ENCODE measurements at regions not wholly inside any gene's neighbourhood (a gene's known extent, or its start where the extent isn't known, plus 50 kb on each side); places are given as distances from the start of the nearest gene placed in this dataset.

DNA sequence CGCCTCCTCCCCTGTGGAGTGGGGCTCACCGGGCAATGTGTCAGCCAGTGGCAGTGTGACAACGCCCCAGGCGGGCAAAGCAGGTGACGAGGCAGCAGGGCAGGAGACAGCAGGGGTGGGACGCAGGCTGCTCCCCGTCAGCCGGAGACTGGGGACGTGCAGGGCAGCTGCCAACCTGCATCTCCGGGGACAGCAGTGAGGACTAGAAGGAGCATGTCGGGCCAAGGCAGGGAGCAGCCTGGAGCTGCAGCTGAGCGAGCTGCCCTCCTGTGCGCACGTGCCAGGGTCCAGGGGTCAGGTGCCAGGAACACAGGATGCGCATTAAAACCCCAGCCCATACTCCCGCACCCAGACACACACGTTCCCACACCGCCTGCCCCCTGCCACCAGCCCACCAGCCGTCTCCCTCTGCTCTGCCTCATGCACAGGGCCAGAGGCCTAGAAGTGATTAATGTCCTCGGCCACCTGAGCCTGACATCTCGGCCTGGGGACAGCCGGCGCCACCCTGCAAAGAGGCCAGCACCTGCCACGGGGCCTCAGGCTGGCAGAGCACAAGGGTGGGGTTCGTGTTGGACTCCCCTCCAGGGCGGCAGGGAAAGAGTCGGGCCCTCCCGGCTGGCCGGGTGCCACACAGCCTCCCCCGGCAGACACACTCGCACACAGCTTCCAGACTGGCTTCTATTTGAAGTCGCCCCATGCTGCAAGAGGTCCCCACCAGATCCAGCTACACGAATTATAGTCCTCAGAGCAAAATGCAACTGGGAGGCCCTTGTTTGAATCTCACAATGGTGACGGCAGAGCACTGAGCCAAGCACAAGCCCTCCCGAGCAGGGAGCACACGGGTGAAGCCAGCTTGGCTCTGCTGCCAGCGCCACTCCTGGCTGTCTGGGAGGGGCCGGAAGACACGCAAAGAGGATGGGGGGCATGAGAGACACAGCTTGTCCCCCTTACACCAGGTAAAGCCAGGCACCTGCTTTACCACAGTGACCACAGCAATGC lies 90.4 kb downstream of the RBFOX3 start:
- no peak for DNase-seq

DNA sequence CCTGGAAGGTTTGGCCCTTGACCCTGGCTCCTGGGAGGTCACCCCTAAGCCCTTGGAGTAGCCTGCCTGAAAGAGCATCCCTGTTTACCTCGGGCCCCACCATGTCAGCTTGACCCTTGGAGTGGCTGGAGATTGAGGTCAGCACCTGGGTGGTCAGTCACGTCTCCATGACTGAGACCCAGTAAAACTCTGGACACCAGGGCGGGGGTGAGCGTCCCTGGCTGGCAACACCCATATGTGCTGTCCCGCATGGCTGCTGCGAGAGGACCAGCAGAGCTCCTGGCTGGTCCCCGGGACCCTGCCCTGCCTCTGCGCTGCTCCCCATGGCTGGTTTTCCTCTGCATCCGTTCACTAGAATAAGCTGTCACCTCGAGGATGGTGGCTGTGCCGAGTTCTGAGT lies 91.2 kb downstream of the RBFOX3 start:
- no peak for DNase-seq

DNA sequence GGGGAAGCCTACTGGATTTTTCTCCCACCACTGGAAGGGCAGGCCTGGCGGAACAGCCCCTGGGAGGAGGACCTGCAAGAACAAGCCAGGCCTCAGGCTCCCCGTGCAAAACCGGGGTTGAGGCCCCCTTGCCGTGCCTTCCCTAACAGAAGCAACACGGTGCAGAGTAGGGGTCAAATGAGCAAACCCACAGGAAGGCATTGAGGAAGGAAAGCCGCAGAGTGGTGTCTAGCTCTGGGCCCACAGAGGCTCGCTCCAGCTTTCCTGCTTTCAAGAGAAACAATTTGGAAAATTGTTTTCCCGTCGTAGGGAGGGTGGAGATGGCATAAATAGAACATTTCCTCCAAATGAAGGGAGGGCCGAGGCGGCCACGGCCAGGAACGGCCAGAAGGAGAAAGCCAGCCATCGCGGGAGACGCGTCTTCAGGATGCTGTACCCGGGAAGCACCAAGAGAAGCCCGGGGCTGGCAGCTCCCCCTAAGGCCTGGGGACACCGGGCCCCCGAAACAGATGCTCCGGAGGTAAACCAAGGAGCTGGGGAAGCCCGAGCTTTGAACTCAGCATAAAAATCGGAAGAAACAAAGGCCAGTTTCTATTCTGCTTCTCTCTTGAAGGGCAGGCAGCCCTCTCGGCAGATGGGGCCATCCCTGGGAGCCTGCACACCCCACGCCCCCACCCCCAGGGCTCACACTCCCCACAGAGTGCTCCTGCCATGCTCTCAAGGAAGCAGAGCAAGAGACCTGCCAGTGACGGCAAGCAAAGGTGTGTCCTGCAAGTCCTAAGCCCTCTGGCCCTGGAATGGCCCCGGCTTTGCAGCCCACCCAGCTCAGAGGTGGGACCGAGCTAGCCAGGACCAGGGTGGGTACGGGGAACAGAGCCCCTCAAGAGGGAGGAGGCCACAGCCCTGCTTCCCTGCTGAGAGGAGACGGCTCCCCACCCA lies 92.0 kb downstream of the RBFOX3 start:
- DNase-seq = no peak

DNA sequence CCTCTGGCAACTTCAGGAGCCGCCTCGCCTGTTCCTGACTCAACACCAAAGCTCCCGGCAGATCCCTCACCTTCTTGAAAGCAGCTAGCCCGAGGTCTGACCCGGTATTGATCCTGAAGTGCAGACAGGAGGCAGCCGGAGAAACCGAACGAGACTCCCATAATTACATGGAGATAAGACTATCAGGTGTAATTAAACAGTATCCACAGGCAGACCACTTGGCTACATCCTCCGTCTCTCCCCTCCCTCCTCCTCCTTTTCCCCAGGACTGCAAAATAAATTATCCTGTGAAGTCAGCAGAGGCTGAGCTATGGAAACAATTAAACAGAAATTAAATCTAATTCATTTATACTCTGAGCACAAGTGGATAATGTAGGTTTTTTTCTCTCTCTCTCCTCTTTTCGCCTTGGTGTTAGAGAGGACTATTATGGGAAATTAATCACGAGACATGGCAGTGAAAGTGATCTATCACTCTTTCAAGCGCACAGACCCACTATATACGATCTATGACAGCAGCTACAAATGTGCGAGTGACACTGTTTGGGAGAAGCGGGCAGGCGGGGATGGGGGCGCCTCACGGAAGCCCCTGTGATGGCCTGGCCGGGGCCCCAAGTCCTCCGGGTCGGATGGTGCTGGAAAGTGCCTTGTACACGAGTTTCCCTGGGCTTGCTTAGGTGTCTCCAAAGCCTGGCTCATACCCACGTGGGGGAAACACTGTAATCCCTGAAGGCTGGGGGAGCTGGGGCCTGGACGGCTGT lies 92.8 kb downstream of the RBFOX3 start:
- DNase-seq = no peak

DNA sequence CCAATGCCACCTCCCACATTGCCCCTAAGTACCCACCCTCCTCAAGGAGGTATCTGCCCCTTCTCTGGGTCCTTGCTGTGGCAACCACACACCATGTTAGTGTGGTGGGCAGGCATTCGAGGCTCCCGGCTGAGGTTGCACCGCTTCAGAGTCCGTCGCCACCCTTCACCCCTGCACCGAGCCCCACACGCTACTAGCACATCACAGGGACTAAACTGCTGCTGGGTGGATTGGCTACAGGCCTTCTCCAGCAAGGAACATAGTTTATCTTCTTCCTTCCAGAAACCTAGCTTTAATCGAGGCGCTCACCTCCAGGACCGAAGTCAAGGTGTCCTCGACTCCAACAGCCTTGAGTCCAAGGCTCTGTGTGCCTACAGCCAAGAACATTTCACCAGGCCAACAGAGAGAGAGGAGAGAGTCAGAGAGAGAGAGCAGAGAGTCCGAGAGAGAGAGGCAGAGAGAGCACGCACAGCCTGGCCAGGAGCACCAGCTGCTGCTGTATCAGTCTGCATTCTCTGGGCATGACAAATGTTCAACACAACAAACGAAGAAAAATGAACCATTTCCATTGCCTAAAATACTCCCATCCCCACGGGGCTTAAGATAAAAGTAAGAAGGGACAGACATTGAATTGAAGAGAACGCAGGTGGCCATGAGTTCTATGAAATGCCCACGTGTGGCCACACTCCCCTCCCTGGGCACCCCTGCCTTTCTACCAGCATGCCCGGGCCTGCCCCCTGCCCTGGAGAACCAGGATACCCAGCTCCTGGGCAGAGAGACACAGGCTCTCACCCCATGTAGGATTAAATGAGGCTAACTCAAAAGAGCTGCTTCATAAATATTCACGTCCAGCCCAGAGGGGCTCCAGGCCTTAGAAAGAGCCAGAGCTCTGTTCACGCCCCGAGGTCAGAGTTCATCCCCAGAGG lies 94.9 kb downstream of the RBFOX3 start:
- DNase-seq = no peak

DNA sequence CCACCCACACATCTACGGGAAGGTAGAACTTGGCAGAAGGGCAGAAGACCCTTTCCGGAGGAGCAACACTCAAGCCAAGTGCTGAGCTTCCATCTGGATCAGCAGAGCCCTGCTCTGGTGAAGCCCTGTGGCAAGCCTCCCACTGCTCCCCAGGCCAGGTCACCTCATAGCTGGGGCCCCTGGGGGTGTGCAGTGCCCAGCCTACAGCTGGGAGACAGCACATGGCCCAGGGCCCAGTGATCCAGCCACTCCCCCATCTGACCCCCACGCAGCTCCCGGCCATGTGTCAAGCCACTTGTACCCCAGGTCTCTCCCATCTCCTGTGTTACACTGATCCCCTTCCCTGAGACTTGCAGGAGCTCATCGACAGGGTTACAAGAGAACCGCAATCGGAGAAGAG lies 95.7 kb downstream of the RBFOX3 start:
- DNase-seq = no peak

DNA sequence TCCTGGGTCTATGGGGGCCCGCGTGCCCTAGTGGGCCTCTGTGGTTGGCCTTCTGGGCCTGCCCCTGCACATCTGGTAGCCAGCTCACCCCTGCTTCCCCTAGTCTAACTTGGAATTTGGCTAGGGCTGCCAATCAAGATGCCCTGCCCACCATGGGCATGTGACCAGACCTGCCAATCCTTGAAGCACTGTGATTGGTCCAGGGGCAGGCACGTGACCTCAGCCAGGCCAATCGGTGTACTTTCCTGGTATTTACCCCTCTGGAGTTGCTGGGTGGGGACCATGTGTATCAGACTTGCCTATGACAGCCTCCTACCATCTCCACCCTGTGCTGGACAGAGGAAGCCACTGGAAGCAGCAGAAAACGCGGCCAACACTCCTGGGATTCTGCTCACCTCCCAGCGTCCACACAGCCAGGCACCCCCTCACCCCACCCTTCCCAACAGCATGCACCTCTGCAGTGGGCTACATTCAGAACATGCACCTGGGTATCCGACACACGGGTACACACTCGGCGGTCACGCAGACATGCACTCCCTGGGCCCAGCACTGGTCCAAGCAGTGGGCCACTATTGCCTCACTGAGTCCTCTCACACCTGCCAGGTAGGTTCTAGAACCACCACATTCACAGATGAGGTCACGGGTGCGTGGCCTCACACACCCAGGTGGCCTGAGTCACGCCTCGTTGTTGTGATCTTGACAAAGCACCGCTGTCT lies 96.9 kb downstream of the RBFOX3 start:
- no peak for DNase-seq

DNA sequence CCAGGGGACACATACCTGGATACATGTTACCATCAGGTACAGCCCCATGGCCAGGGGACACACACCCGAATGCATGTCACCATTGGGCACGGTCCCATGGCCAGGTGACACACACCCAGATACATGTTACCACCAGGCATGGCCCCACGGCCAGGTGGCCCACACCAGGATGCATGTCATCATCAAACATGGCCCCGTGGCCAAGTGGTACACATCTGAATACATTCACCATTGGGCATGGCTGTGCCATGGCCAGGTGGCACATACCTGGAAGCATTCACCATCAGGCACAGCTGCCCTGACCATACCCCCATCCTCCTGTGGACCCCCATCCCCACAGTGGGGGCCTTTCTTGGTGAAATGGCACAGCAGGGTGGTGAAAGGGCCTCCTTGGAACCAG lies 97.6 kb downstream of the RBFOX3 start:
- no peak for DNase-seq

DNA sequence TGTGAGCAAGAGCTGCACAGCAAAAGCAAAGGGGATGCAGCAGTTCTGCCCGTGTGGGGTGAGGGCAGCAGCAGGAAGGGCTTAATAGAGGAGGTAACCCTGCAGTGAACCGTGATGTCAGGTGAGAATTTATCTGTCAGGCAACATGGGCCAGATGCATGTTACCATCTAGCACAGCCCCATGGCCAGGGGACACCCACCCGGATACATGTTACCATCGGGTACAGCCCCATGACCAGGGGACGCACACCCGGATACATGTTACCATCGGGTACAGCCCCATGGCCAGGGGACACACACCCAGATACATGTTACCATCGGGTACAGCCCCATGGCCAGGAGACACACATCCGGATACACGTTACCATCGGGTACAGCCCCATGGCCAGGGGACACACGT lies 99.4 kb downstream of the RBFOX3 start:
- no peak for DNase-seq

DNA sequence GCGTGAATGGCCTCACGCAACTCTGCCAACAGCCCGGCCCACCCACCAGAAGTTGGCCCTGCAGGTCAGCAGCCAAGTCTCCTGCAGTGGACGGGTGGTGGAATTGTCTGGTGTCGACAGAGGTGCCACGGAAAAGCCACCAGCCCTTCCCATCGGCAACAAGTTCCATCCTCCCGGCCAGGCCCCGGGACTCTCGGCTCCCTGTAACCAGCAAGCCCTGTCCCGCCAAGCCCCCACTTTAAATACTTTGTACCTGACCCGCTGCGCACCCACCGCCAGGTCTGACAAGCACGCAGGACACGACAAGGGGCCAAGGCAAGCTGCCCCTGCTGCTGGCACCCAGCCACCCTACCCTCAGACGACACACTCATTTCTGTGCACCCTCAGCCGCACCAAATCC lies 100.8 kb downstream of the RBFOX3 start:
- DNase-seq = no peak

DNA sequence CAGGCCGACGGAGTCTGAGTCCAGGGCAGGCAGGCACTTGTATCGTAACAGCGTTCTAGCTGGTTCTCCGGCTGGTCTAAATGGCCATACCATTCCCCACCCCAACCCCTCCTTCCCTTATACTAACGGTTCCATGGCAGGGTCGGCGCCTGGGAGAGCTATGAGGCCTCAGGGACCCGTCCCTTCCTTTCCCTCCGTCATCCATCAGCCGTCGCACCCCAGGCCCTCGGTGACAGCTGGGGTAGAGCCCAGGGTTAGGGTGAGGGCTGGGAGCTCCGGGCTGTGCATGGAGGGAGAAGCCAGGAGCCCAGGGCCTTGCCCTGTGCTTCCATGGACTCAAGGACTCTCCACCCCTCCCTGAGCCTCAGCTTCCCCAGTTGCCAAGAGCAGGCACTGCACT lies 101.4 kb downstream of the RBFOX3 start:
- DNase-seq = no peak

DNA sequence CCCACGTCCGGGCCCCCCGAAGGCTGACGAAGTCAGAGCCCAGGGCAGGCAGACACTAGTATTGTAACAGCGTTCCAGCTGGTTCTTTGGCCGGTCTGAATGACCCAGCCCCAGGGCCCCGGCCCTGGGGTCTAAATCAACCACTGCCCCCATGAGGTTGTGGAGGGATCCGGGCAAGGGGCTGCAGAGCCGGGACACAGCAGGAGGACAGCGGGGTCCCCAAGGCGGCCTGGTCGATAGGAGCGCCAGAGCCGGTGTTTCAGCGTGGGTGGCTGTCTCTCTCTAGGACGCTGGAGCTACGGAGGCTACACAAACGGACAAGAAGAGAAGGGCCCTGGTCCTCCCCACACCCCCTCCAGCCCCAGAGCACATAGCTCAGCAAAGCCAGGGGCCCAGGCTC lies 101.8 kb downstream of the RBFOX3 start:
- no peak for DNase-seq

DNA sequence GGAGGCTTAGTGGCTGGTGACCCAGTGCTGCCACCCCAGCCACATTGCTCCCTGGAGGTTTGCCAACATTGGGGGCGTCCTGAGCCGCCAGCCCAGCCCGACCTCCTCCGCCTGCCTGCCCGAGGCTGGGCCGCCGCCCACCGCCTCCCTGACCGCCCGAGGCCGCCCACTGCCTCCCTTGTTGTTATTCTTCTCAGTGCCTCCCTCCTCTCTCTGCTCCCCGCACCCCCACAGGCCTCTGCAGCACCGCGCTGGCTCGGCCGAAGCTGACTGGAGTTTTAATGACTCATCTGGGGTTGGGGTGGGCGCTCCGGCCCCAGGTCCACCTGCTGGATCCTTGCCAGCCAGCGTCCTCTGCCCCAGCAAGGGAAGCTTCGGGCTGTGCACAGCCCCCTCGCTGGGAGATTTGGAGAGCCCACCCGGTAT lies 102.5 kb downstream of the RBFOX3 start:
- no peak for DNase-seq

DNA sequence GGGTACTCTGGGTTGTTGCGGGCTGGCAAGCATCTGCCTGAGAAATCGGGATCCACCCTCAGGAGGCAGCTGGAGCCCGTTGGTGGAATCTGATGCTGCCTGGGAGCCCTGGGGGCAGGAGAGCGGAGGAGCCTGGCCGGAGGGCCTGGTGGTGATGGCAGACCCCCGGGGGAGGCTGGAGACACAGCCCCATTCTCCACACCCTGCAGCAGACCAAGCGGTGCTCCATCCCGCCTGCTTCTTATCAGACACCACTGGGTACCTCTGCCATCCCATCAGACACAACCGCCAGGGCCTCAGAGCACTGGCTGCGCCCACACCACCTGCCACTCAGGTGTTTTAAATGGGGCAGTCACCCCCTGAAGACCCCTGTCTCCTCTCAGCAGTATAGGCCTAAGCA lies 103.9 kb downstream of the RBFOX3 start:
- no peak for DNase-seq

DNA sequence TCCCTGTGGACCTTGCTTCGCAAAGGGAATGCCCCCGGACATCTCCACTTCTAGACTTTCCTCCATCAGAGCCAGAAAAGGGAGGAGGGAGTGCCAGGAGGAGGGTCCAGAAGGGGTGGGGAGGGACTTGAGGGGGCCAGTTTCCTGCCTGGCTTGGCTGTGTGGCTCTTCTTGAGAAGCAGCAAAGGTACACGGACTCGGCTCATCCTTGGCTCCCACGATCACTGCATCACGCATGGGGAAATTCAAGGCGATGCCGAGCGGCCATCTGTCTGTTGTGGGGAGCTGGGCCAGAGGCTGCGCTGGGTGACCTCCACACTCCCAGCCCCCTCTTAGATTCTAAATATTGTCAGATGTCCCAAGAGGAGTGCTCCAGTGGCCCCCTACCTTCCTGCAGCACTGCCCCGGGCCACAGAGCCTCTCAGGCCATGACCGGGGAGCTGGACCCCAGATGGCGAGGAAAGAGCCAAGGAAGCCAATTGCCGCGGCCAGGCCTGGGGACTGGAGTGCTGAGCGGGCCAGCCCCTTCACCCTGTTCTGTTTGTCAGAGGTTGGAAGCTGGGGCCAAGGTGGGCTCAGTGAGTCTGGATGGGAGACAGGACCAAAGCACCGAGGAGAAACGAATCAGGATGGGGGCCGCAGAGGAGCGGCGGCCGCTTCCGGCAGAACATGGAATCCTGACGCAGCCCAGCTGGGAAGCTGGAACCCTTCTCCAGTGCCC lies 104.5 kb downstream of the RBFOX3 start:
- DNase-seq = no peak

DNA sequence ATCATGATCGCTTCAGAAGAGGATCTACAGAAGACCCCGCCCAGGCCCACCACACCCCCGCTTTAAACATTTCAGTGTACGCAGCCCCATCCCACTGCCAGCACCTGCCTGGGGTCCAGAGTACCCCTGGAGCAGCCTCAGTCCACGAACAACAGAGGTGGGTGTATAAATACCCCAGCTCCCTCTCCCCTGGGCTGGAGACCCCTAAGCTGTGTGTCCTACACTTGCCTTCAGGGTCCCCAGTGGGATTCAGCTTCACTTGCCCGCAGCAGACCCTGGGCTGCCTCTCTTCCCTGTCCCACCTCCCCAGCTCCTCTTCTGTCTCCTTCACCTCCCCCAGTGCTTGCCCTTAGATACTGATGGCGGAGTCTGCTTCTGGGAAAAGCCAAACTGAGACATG lies 105.7 kb downstream of the RBFOX3 start:
- no peak for DNase-seq

DNA sequence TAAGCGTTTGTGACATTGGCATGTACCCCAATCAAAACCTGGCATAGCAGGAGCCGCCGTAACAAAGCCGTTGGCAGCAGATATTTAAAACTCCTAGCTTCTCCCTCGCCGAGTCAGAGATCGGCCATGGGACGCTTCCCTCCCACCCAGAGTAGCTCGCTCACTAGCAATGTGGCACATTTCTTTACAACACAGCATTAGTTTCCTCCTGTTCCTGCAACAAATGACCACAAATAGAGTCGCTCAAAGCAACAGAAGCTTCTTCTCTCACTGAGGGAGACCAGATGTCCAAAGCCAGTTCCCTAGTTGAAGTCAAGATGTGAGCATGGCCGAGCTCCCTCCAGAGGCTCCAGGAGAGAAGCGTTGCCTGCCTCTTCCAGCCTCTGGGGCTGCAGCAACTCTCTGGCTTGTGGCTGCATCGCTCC lies 106.7 kb downstream of the RBFOX3 start:
- DNase-seq = no peak

DNA sequence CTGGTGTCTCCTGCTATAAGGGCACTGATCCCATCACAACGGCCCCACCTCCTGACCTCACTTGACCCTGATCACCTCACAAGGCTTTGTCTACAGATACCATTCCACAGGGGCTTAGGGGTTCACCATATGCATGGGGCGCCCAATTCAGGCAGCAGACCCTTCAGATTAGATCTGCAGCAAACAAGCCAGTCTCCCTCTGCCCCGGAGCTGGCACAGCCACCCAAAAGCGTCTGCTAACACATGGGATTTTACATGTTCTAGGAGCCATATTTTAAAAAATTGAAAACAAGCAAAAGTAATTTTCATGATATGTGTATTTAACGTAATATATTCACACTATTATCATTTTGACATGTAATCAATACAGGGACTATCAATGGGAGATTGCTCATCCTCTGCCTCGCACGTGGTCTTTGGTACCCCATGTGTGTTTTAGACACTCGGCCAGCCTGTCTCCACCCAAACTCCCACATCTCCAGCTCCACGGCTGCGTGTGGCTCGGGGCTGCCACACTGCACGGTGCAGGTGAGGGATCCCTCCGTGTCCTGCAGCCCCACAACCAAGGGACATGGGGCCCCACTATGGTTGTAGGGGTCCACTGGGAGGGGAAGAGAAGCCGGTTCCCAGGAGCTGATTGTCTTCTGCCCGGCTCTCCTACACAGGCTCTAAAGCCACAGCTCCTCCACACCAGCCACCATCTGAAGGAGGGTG lies 107.6 kb downstream of the RBFOX3 start:
- no peak for DNase-seq

DNA sequence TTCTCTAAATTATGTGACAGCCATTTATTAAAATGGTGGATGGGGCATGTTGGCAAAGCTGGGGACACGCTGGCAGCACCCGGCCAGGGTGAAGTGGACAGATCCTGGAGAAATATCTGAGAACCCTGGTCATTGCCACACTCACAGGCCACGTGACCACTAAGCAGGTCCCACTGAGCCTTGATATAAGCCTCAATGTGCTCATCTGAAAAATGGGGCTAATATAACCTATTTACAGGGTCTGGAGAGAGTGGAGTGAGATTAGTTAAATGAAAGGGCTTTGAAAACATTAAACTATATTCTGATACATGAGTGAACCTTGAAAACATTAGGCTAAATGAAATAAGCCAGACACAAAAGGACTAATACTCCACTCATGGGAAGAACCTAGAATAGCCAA lies 108.9 kb downstream of the RBFOX3 start:
- no peak for DNase-seq
